Ectodermal cell (in vitro differentiated cells): ENCODE measurements at regions not wholly inside any gene's neighbourhood (a gene's known extent, or its start where the extent isn't known, plus 50 kb on each side); places are given as distances from the start of the nearest gene placed in this dataset.

ENCODE experiments used
- H3K27ac ChIP-seq: 2 replicates; pipeline ENCODE4 v1.7.0; 2013; ENCODE audit warnings: mild to moderate bottlenecking, low read depth, low read length; ENCODE audit not compliant: insufficient read depth, poor library complexity, severe bottlenecking
- H3K27me3 ChIP-seq: 2 replicates; pipeline ENCODE4 v1.7.0; 2013; ENCODE audit warnings: mild to moderate bottlenecking, low read length; ENCODE audit not compliant: insufficient read depth, control insufficient read depth, poor library complexity, severe bottlenecking
- H3K36me3 ChIP-seq: one replicate; pipeline ENCODE4 v1.7.0; 2013; ENCODE audit warnings: low read length; ENCODE audit not compliant: control insufficient read depth, insufficient read depth
- H3K4me1 ChIP-seq: one replicate; pipeline ENCODE4 v1.7.0; 2013; ENCODE audit warnings: low read length; ENCODE audit not compliant: control insufficient read depth, insufficient read depth
- H3K4me3 ChIP-seq: 2 replicates; pipeline ENCODE4 v1.7.0; 2013; ENCODE audit warnings: low read depth, low read length, control low read depth; ENCODE audit not compliant: insufficient read depth
- H3K9me3 ChIP-seq: 2 replicates; pipeline ENCODE4 v1.7.0; 2013; ENCODE audit warnings: mild to moderate bottlenecking, low read length, moderate library complexity; ENCODE audit not compliant: control insufficient read depth
- WGBS, 2 experiments: methylation state at CpG; one replicate each; pipeline ENCODE4 v1.1.7; 2013; ENCODE audit warnings: missing lambda C conversion rate in 2 of 2; 5-methylcytosine and 5-hydroxymethylcytosine counted together

DNA sequence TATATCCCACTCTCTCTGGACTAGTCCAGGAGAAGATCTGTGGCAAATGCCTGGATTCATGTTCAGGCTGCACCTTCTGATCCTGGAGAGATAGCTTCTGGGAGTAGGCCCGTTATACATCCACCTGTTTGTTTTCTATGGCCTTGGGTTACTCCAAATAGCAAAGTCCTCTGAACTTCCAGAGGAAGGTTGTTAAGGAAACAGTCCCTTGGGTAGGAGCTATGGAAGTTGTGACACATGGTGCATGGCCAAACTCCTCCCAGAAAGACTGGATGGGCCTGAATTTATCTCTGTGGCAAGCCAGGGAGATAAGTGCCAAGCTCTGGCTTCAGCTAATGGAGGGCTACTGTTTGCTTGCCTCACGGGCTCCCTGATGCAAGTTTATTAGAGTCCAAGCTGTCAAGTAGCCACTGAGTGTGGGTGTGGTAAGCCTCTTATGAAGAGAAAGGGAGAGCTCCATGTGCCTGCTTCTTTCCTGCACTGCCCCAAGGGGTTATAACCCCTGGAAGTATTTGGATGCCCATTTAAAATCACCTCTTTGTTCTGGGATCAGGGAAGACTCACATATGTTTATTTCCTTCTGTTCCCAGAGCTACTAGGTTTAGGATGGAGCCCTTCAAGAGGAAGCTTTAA, 328.7 kb upstream of the ATP11B start:
- Histone ChIP-seq H3K36me3 (no peaks in the 10 kb centered on the region), H3K27me3 (no peaks in the 10 kb centered on the region), H3K9me3 (no peaks in the 10 kb centered on the region), H3K4me3 (no peak overlapping the region), H3K27ac (peak overlapping the region; percentile 52), H3K4me1 (no peaks in the 10 kb centered on the region)
- WGBS, 2 experiments = 72 to 83% methylated on average over 2 of the region's 2 CpGs

DNA sequence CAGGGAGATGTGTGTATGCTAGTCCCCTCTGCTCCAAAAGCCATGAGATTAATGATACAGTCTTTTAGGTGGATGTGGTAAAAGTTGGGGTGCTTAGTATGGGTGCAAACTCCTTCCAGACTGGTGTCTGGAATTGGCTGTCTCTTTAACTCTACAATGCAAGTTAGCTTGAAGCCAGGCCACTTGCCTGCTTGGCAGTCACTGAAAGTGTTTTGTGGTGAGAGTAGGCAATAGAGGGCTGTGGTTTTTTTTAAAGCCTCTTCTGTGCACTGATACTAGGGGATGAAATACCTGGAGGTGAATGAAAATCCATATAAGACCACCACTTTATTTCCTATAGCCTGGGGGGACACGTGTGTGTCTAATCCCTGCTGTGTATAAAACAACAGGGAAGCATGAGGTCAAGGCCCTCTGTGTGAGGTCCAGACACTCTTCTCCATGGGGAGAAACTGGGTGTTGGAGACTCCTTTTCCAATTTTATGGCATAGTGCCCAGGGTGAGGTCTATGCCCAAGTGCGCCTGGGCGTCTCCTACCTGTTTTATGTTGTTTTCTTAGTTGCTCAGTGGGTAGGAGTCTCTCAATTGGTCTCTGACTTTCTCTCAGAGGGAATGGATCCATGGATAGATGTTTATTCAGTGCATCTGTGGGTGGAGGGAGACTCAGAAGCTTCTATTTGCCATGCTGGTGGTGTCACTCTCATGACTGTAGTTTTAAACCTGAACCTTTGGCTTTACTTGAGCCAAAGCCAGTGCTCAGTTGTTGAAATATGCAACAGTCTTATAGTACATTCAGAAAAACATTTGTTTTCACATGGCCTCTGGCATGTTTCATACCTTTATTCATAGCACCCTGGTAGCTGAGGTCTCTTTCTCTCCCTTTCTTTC, 327.8 kb upstream of the ATP11B start:
- Histone ChIP-seq H3K27ac (peak overlapping the region; percentile 52), H3K4me1 (no peaks in the 10 kb centered on the region), H3K4me3 (no peak overlapping the region), H3K36me3 (no peaks in the 10 kb centered on the region), H3K9me3 (no peaks in the 10 kb centered on the region), H3K27me3 (no peaks in the 10 kb centered on the region)
- 88 to 89% methylated on average over 3 of the region's 3 CpGs for WGBS, 2 experiments

GRCh38 chr3:182469086-182469485, 324.2 kb upstream of the ATP11B start:
- H3K36me3 ChIP-seq = no peaks in the 10 kb centered on the region
- 96 to 97% methylated on average over 2 of the region's 2 CpGs for WGBS, 2 experiments
- H3K27me3 ChIP-seq = no peaks in the 10 kb centered on the region
- no peaks in the 10 kb centered on the region for H3K4me1 ChIP-seq
- no peak overlapping the region for H3K4me3 ChIP-seq
- no peak overlapping the region for H3K27ac ChIP-seq
- H3K9me3 ChIP-seq = no peaks in the 10 kb centered on the region

GRCh38 chr3:182470187-182470586, 323.1 kb upstream of the ATP11B start:
- Histone ChIP-seq H3K4me3 (no peak overlapping the region), H3K9me3 (no peaks in the 10 kb centered on the region), H3K4me1 (no peaks in the 10 kb centered on the region), H3K27me3 (no peaks in the 10 kb centered on the region), H3K36me3 (no peaks in the 10 kb centered on the region), H3K27ac (no peak overlapping the region)
- WGBS, 2 experiments = 97 to 98% methylated on average over 1 of the region's 1 CpG

DNA sequence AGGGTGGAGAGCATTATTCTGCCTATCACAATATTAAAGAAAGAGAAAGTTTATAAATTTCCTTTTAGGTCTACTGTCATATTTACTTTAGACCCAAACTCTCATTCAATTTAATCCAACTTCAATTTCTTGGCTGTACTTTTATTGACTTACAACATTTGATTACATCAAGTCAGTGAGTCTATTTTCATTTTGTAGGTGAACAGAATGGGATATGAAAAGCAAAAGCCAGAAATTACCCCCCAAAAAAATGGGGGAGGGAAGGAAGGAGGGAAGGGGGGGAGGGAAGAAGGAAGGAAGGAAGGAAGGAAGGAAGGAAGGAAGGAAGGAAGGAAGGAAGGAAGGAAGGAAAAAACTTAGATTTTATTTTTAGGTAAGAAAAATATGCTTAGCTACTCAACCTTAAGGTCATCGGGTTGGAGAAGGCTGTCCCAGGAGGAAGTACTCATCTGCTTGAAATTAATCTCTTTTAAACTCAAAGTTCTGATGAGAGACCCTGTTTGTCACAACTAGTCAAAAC, 320.1 kb upstream of the ATP11B start:
- Histone ChIP-seq H3K27ac (no peak overlapping the region), H3K4me1 (no peaks in the 10 kb centered on the region), H3K9me3 (no peaks in the 10 kb centered on the region), H3K27me3 (no peaks in the 10 kb centered on the region), H3K36me3 (no peaks in the 10 kb centered on the region), H3K4me3 (no peak overlapping the region)
- WGBS, 2 experiments = 88 to 94% methylated on average over 1 of the region's 1 CpG

DNA sequence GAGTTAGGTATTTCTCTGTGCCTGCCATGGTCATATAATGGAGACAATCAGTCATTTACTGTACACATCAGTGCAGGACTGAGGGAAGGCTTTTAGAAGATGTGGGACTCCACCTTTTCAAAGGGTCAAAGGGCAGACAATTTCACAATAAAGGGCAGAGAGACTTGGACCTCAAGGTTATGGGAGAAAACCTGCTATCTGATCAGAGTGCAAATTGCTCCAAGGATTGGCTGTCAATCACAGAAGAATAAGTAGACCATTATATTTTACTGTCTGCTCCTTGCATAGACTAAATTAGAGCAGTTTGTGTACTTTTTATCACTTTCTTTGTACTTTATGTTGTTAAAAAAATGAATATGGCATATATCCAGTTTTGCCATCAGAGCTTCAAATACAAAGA, 314.9 kb upstream of the ATP11B start:
- Histone ChIP-seq H3K4me3 (no peak overlapping the region), H3K9me3 (no peaks in the 10 kb centered on the region), H3K27me3 (no peaks in the 10 kb centered on the region), H3K36me3 (no peaks in the 10 kb centered on the region), H3K27ac (no peak overlapping the region), H3K4me1 (no peaks in the 10 kb centered on the region)

GRCh38 chr3:182479419-182480336, 313.6 kb upstream of the ATP11B start:
- Histone ChIP-seq H3K27me3 (no peaks in the 10 kb centered on the region), H3K4me1 (no peaks in the 10 kb centered on the region), H3K9me3 (no peaks in the 10 kb centered on the region), H3K27ac (no peak overlapping the region), H3K36me3 (no peaks in the 10 kb centered on the region), H3K4me3 (no peak overlapping the region)
- WGBS, 2 experiments = 96 to 97% methylated on average over 7 to 8 of the region's 8 CpGs

- Histone ChIP-seq H3K27ac (no peak overlapping the region), H3K9me3 (no peaks in the 10 kb centered on the region), H3K4me3 (no peak overlapping the region), H3K4me1 (no peaks in the 10 kb centered on the region), H3K36me3 (no peaks in the 10 kb centered on the region), H3K27me3 (no peaks in the 10 kb centered on the region)
- WGBS, 2 experiments = 84 to 86% methylated on average over 5 of the region's 5 CpGs
These were observed 310.6 kb upstream of the ATP11B start for GRCh38 chr3:182482705-182483104.

- H3K9me3 ChIP-seq = no peaks in the 10 kb centered on the region
- no peak overlapping the region for H3K4me3 ChIP-seq
- no peaks in the 10 kb centered on the region for H3K4me1 ChIP-seq
- H3K27me3 ChIP-seq = no peaks in the 10 kb centered on the region
- H3K36me3 ChIP-seq = no peaks in the 10 kb centered on the region
- no peak overlapping the region for H3K27ac ChIP-seq
- 98% methylated on average over 4 of the region's 4 CpGs for WGBS, 2 experiments
These were observed 308.6 kb upstream of the ATP11B start for GRCh38 chr3:182484682-182485081.

- no peak overlapping the region for H3K27ac ChIP-seq
- no peak overlapping the region for H3K4me3 ChIP-seq
- H3K9me3 ChIP-seq = no peaks in the 10 kb centered on the region
- no peaks in the 10 kb centered on the region for H3K4me1 ChIP-seq
- 94 to 100% methylated on average over 2 to 3 of the region's 3 CpGs for WGBS, 2 experiments
- H3K27me3 ChIP-seq = no peaks in the 10 kb centered on the region
- no peaks in the 10 kb centered on the region for H3K36me3 ChIP-seq
These were observed 308.0 kb upstream of the ATP11B start for GRCh38 chr3:182485301-182485700.
